AG04450 (cell line): ENCODE measurements at regions not wholly inside any gene's neighbourhood (a gene's known extent, or its start where the extent isn't known, plus 50 kb on each side); places are given as distances from the start of the nearest gene placed in this dataset. TPM values are rescaled to one million over a fixed set of nuclear protein-coding genes. Genes with fewer than 3 reads are reported as not detected.

Experiments used
- small RNA-seq: library from RNA; depleted of rRNA; stranded (forward); fragments of <200 nt; gene quantifications from one replicate; pipeline ENCODE3, GENCODE V24; 2012; ENCODE audit warnings: low read depth; ENCODE audit not compliant: insufficient read length

Small RNAs in the stretch of these regions (small RNA-seq; reads per million reads assigned to genes)
- not detected for gene RF00004
